PC-3 (cell line): ENCODE measurements at regions not wholly inside any gene's neighbourhood (a gene's known extent, or its start where the extent isn't known, plus 50 kb on each side); places are given as distances from the start of the nearest gene placed in this dataset.

Experiments
- ATAC-seq: fragments of 200-7000 bp; cut with Tn5 transposase; 2 replicates; pipeline ENCODE4 v1.9.1; 2020; ENCODE audit warnings: mild to moderate bottlenecking, moderate library complexity
- BruUV-seq: library from RNA; stranded (reverse); fragments of 400-500 nt; replicated peaks from 2 replicates; lab custom pipeline; 2021; lab: Mats Ljungman, UMichigan
- CTCF ChIA-PET: fragments of 300-600 bp; sonication (Branson Sonifier 250); formaldehyde crosslinking; loops from one replicate; lab custom pipeline; 2022; ENCODE audit warnings: antibody characterized with exemption; lab: Charles Lee
- POLR2A ChIA-PET: fragments of 300-600 bp; sonication (Branson Sonifier 250); formaldehyde crosslinking; loops from one replicate; lab custom pipeline; 2022; ENCODE audit warnings: antibody characterized with exemption; ENCODE audit not compliant: unreplicated experiment; lab: Charles Lee
- DNase-seq: peaks from one replicate; pipeline ENCODE4 v3.0.0-alpha.2; 2015
- H2AFZ ChIP-seq: fragments of 300-600 bp; sonication (generic); 2 replicates; pipeline ENCODE4 v1.6.0; 2016; ENCODE audit warnings: antibody characterized with exemption, low read length
- H3F3A ChIP-seq: fragments of 300-600 bp; sonication (generic); one replicate; pipeline ENCODE4 v1.6.0; 2017; ENCODE audit warnings: antibody characterized with exemption, low read length, control low read depth, mild to moderate bottlenecking; ENCODE audit not compliant: unreplicated experiment
- H3K27ac ChIP-seq: fragments of 300-600 bp; sonication (generic); 2 replicates; pipeline ENCODE4 v1.5.1; 2016; ENCODE audit warnings: mild to moderate bottlenecking, low read length
- H3K27me3 ChIP-seq: fragments of 300-600 bp; sonication (generic); 2 replicates; pipeline ENCODE4 v1.6.1; 2016; ENCODE audit warnings: low read length, mixed read lengths
- H3K36me3 ChIP-seq: fragments of 300-600 bp; sonication (generic); 2 replicates; pipeline ENCODE4 v1.6.1; 2016; ENCODE audit warnings: low read depth, mixed run types, low read length, mixed read lengths
- H3K4me1 ChIP-seq: fragments of 300-600 bp; sonication (generic); 2 replicates; pipeline ENCODE4 v1.5.1; 2016; ENCODE audit warnings: low read length; ENCODE audit not compliant: insufficient read depth
- H3K4me2 ChIP-seq: fragments of 300-600 bp; sonication (generic); 2 replicates; pipeline ENCODE4 v1.6.0; 2016; ENCODE audit warnings: low read length
- H3K4me3 ChIP-seq: fragments of 300-600 bp; sonication (generic); 2 replicates; pipeline ENCODE4 v1.5.1; 2016; ENCODE audit warnings: mild to moderate bottlenecking, low read length, mixed read lengths
- H3K79me2 ChIP-seq: fragments of 300-600 bp; sonication (generic); 2 replicates; pipeline ENCODE4 v1.6.1; 2017; ENCODE audit warnings: low read length, mixed read lengths
- H3K9ac ChIP-seq: fragments of 300-600 bp; sonication (generic); 2 replicates; pipeline ENCODE4 v1.6.0; 2016; ENCODE audit warnings: mild to moderate bottlenecking, low read length
- H3K9me2 ChIP-seq: fragments of 300-600 bp; sonication (generic); replicated peaks from 2 replicates; pipeline ENCODE4 v1.6.1; 2016; ENCODE audit warnings: mixed run types, low read length, mixed read lengths
- H3K9me3 ChIP-seq: fragments of 300-600 bp; sonication (generic); 2 replicates; pipeline ENCODE4 v1.6.1; 2016; ENCODE audit warnings: low read length, mixed read lengths
- H4K20me1 ChIP-seq: fragments of 300-600 bp; sonication (generic); 2 replicates; pipeline ENCODE4 v1.6.1; 2016; ENCODE audit warnings: low read length, mixed read lengths
- CTCF ChIP-seq: fragments of 300-600 bp; sonication (generic); conservative IDR thresholded peaks from 2 replicates; pipeline ENCODE4 v1.5.1; 2017; ENCODE audit warnings: antibody characterized with exemption, low read depth, mild to moderate bottlenecking, low read length
- EZH2 ChIP-seq: fragments of 300-600 bp; sonication (generic); IDR thresholded peaks from one replicate; pipeline ENCODE4 v1.6.1; 2017; ENCODE audit warnings: antibody characterized with exemption, mild to moderate bottlenecking, low read length; ENCODE audit not compliant: unreplicated experiment
- EZH2phosphoT487 ChIP-seq: fragments of 300-600 bp; sonication (generic); IDR thresholded peaks from 2 replicates; pipeline ENCODE4 v1.6.1; 2018; ENCODE audit warnings: mild to moderate bottlenecking, antibody characterized with exemption, low read length, borderline replicate concordance
- intact Hi-C: fragments of 100-400 bp; cut with micrococcal nuclease; formaldehyde crosslinking; loops from 2 replicates; pipeline ENCODE4 v1.9.0; 2023

DNA sequence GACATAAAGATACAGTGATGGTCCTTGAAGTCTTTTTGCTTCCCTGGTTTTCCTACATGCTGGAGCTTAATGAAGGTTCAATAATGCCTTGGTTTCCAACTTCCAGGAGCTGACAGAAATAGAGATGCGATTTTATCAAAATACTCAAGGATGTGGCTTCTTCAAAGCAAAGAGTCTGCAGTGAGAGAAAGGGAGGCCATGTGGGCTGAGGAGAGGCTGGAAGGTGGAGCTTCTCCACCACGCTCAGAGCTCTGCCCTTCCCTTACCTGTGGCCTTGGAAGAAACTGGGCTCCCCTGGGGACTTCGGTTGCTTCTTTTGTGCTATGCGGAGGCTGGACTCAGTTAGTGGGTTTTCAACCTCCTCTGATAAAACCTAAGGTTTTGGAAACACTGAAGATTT lies 175.0 kb upstream of the APCDD1 start:
- TF ChIP-seq CTCF, result no peak
- no peak for TF ChIP-seq EZH2
- no peak for TF ChIP-seq EZH2phosphoT487
- Histone ChIP-seq H3K9me2 (no peaks in the 10 kb centered on the region), H3K9me3 (no peaks in the 10 kb centered on the region), H3K27me3 (peaks cover 58% of the 10 kb centered on the region), H3K4me1 (no peaks in the 10 kb centered on the region), H3K4me3 (no peak overlapping the region), H3K4me2 (no peak overlapping the region), H3K9ac (no peak overlapping the region), H2AFZ (no peak overlapping the region), H3F3A (no peaks in the 10 kb centered on the region), H3K27ac (no peak overlapping the region), H4K20me1 (no peaks in the 10 kb centered on the region), H3K79me2 (no peaks in the 10 kb centered on the region), H3K36me3 (no peaks in the 10 kb centered on the region)
- intact Hi-C loops, result no loop called here
- DNase-seq, result no peak
- BruUV-seq, result no TSS peak
- ChIA-PET CTCF (no interaction called here), POLR2A (no interaction called here)
- ATAC-seq, result no peak

DNA sequence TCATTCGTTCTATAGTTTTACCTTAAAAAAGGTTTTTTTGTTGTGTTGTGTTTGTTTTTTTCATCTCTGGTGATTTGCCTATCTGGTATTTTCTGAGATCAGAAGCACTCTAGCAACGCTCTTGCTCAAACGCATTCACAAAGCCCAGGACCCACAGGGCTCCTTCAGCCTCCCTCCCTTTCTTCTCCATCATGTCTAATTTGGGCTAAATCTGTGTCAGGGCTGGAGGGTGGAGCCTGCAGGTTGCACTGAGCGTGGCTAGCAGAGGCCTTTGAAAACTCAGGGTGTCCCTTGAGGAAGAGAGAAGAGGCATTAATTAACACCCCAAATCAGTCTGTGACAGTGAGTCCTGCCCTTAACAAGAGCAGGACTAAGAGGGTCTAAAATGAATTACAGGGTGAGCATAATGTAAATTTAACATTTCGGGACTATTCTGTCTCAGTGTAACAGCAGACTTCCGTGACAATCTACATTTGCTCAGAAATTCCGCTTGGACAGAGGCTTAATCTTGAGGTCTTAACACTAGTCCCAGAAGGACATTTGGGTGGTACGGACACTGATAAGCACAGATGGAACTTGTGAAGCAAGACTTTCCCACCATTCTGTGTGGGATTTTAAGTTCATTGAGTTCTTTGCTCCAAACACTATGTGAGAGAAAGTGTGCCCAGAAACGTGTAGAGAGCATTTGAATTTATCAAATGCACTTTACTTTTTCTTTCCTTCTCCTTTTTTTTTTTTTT lies 174.4 kb upstream of the APCDD1 start:
- Histone ChIP-seq H3K4me2 (no peak overlapping the region), H3K4me3 (no peak overlapping the region), H3K79me2 (no peaks in the 10 kb centered on the region), H3K36me3 (no peaks in the 10 kb centered on the region), H3K27me3 (peaks cover 58% of the 10 kb centered on the region), H3K9me3 (no peaks in the 10 kb centered on the region), H2AFZ (no peak overlapping the region), H3K9me2 (no peaks in the 10 kb centered on the region), H4K20me1 (no peaks in the 10 kb centered on the region), H3K27ac (no peak overlapping the region), H3K9ac (no peak overlapping the region), H3F3A (no peaks in the 10 kb centered on the region), H3K4me1 (no peaks in the 10 kb centered on the region)
- intact Hi-C loops, result no loop called here
- DNase-seq (no peak), ATAC-seq (no peak)
- POLR2A ChIA-PET, result no interaction called here
- CTCF ChIA-PET, result no interaction called here
- no TSS peak for BruUV-seq
- TF ChIP-seq EZH2phosphoT487 (no peak), CTCF (no peak), EZH2 (no peak)

- Histone ChIP-seq H3K4me2 (no peak overlapping the region), H3K9me3 (no peaks in the 10 kb centered on the region), H3K9ac (no peak overlapping the region), H3K4me1 (no peaks in the 10 kb centered on the region), H3K79me2 (no peaks in the 10 kb centered on the region), H3F3A (no peaks in the 10 kb centered on the region), H3K27ac (no peak overlapping the region), H3K27me3 (peaks cover 43% of the 10 kb centered on the region), H3K4me3 (no peak overlapping the region), H2AFZ (no peak overlapping the region), H3K9me2 (no peaks in the 10 kb centered on the region), H3K36me3 (no peaks in the 10 kb centered on the region), H4K20me1 (no peaks in the 10 kb centered on the region)
- intact Hi-C loops, result no loop called here
- TF ChIP-seq CTCF, result no peak
- no peak for TF ChIP-seq EZH2
- TF ChIP-seq EZH2phosphoT487, result no peak
- no TSS peak for BruUV-seq
- no peak for DNase-seq
- no peak for ATAC-seq
- ChIA-PET POLR2A (no interaction called here), CTCF (no interaction called here)
These were observed 169.7 kb upstream of the APCDD1 start for GRCh38 chr18:10284540-10285282.
